NOMO-1 treated with dmso at 0.1 percent for 144 hours (cell line): ENCODE measurements at regions not wholly inside any gene's neighbourhood (a gene's known extent, or its start where the extent isn't known, plus 50 kb on each side); places are given as distances from the start of the nearest gene placed in this dataset.

Experiments
- DNase-seq: peaks from one replicate; lab custom pipeline; 2025; ENCODE audit not compliant: unreplicated experiment; lab: John Stamatoyannopoulos, UW

GRCh38 chr21:41115851-41116250 lies 52.1 kb upstream of the BACE2 start:
- DNase-seq = no peak
